Aorta (tissue), 5 donors: ENCODE measurements at regions not wholly inside any gene's neighbourhood (a gene's known extent, or its start where the extent isn't known, plus 50 kb on each side); places are given as distances from the start of the nearest gene placed in this dataset.

Experiments used
- ATAC-seq: fragments of 200-7000 bp; cut with Tn5 transposase; one replicate; pipeline ENCODE4 v1.9.1; 2022; ENCODE audit warnings: moderate library complexity; ENCODE audit not compliant: low FRiP score
- DNase-seq, 2 donors: peaks; one replicate each; pipeline ENCODE4 v3.0.0-alpha.2; 2020
- H3K27ac ChIP-seq, 2 donors: one replicate each; pipeline ENCODE4 v1.5.1; 2013; ENCODE audit warnings: low read length in 2 of 2, mild to moderate bottlenecking in 2 of 2, moderate library complexity in 2 of 2, control low read depth in 1 of 2, inconsistent platforms in 1 of 2, low read depth in 1 of 2
- H3K27me3 ChIP-seq, 2 donors: one replicate each; pipeline ENCODE4 v1.6.1; 2013; ENCODE audit warnings: control low read depth in 1 of 2, low read length in 1 of 2, mild to moderate bottlenecking in 1 of 2, moderate library complexity in 1 of 2; ENCODE audit not compliant: insufficient read depth in 2 of 2, control insufficient read depth in 1 of 2
- H3K36me3 ChIP-seq, 2 donors: one replicate each; pipeline ENCODE4 v1.6.1; 2013; ENCODE audit warnings: control low read depth in 1 of 2, low read length in 1 of 2, mild to moderate bottlenecking in 1 of 2; ENCODE audit not compliant: insufficient read depth in 2 of 2, control insufficient read depth in 1 of 2
- H3K4me1 ChIP-seq, 2 donors: one replicate each; pipeline ENCODE4 v1.6.1; 2013; ENCODE audit warnings: low read length in 2 of 2, control low read depth in 1 of 2, mild to moderate bottlenecking in 1 of 2, moderate library complexity in 1 of 2; ENCODE audit not compliant: insufficient read depth in 2 of 2, control insufficient read depth in 1 of 2
- H3K4me3 ChIP-seq, 2 donors: one replicate each; pipeline ENCODE4 v1.5.1; 2013; ENCODE audit warnings: low read length in 2 of 2, control low read depth in 1 of 2, mild to moderate bottlenecking in 1 of 2
- H3K9me3 ChIP-seq: one replicate; pipeline ENCODE4 v1.6.1; 2013; ENCODE audit warnings: mild to moderate bottlenecking, low read length; ENCODE audit not compliant: control insufficient read depth
- WGBS, 2 donors: extraction: QIAGEN DNeasy Blood & Tissue Kit; methylation state at CpG; one replicate each; pipeline ENCODE4 v1.1.7; 2013; 5-methylcytosine and 5-hydroxymethylcytosine counted together
- intact Hi-C, 2 donors: fragments of 100-400 bp; cut with DNase I; formaldehyde crosslinking; loops; one replicate each; pipeline versions ENCODE4 v1.14.2 to v1.15.0; 2022
- donor health status: healthy with polysubstance abuse.
- donor health status: Bipolar disorder and iron deficiency.
- donor health status: DM: no; HTN: no; CAD: no.
- donor health status: DM: no; HTN: no; CAD: no.
- donor health status: DM: yes; HTN: yes; CAD: no.

- no peak for DNase-seq
- 34 to 42% methylated on average over 7 of the region's 7 CpGs for WGBS, 2 donors
- Histone ChIP-seq H3K9me3 (peaks cover 4% of the 10 kb centered on the region), H3K27me3 (no peaks in the 10 kb centered on the region), H3K27ac (no peak overlapping the region), H3K4me1 (no peaks in the 10 kb centered on the region), H3K4me3 (no peak overlapping the region), H3K36me3 (no peaks in the 10 kb centered on the region)
- intact Hi-C loops = no loop called here
- ATAC-seq = no peak
Observed at GRCh38 chr20:56769921-56770600, 141.0 kb downstream of the TFAP2C start.

DNA sequence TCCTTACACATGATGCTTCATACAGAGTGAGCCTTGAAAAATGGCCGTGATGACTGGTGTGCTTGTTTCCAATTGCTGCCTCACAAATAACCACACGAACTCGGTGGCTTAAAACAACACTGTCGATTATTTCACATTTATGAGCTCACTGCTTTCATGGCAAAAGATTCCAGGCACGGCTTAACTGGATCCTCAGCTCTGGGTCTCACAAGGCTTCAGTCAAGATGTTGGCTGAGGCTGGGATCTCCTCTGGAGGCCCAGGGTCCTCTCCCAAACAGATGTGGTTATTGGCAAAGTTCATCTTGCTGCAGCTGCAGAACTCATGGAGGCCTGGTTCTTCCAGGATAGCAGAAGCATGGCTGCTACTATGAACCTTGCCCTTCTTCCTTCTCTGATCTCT lies 144.6 kb downstream of the TFAP2C start:
- DNase-seq (no peak), ATAC-seq (no peak)
- 65 to 76% methylated on average over 5 of the region's 5 CpGs for WGBS, 2 donors
- H3K36me3 ChIP-seq = no peaks in the 10 kb centered on the region
- H3K4me3 ChIP-seq = no peak overlapping the region
- H3K9me3 ChIP-seq = peaks cover 2% of the 10 kb centered on the region
- intact Hi-C loops = no loop called here
- H3K27me3 ChIP-seq = no peaks in the 10 kb centered on the region
- H3K4me1 ChIP-seq = no peaks in the 10 kb centered on the region
- H3K27ac ChIP-seq = no peak overlapping the region

DNA sequence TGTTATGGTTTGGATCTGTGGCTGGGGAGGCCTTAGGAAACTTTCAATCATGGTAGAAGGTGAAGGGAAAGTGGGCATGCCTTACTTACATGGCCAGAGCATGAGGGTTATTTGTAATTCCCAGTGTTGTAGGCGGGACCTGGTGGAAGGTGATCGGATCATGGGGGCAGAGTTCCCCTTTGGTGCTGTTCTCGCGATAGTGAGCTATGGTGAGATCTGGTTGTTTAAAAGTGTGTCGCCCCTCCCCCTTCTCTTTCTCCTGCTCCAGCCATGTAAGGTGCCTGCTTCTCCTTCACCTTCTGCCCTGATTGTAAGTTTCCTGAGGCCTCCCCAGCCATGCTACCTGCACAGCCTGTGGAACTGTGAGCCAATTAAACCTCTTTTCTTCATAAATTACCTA lies 145.8 kb downstream of the TFAP2C start:
- Histone ChIP-seq H3K36me3 (no peaks in the 10 kb centered on the region), H3K27ac (no peak overlapping the region), H3K4me1 (no peaks in the 10 kb centered on the region), H3K9me3 (peaks cover 2% of the 10 kb centered on the region), H3K4me3 (no peak overlapping the region), H3K27me3 (no peaks in the 10 kb centered on the region)
- intact Hi-C loops = no loop called here
- no peak for ATAC-seq
- DNase-seq = no peak
- WGBS, 2 donors = 78 to 87% methylated on average over 5 of the region's 5 CpGs

DNA sequence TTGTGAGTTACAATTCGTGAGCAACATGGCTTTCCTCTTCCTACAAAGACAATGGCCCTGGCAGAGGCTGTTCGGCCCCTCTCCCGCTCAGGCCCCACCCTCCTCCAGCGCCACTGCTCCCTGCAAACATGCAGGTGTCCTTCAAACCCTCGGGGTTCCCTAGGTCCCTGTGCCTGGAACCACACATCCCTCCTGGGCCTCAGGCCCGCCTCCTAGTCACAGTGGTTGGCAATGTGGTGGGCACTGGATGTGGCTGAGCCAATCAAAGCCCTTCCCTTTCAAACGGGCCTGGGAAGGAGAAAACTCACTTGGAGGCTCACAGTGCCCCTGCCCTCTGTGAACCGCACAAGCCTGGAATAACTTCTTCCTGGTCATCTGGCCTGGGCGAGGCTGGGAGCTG lies 147.2 kb downstream of the TFAP2C start:
- H3K9me3 ChIP-seq = peaks cover 2% of the 10 kb centered on the region
- no peaks in the 10 kb centered on the region for H3K36me3 ChIP-seq
- H3K4me3 ChIP-seq = no peak overlapping the region
- WGBS, 2 donors = 61 to 62% methylated on average over 9 of the region's 9 CpGs
- H3K27me3 ChIP-seq = no peaks in the 10 kb centered on the region
- DNase-seq (no peak), ATAC-seq (no peak)
- intact Hi-C loops = no loop called here
- H3K4me1 ChIP-seq = no peaks in the 10 kb centered on the region
- H3K27ac ChIP-seq = no peak overlapping the region

- Histone ChIP-seq H3K4me1 (no peaks in the 10 kb centered on the region), H3K36me3 (no peaks in the 10 kb centered on the region), H3K27me3 (no peaks in the 10 kb centered on the region), H3K4me3 (no peak overlapping the region), H3K9me3 (peaks cover under 1% of the 10 kb centered on the region), H3K27ac (no peak overlapping the region)
- ATAC-seq = no peak
- intact Hi-C loops = no loop called here
- no peak for DNase-seq
- 10% methylated on average over 8 of the region's 8 CpGs for WGBS, 2 donors
Observed at GRCh38 chr20:56778765-56779195, 149.7 kb downstream of the TFAP2C start.

GRCh38 chr20:56779452-56780143 lies 150.5 kb downstream of the TFAP2C start:
- H3K9me3 ChIP-seq = no peaks in the 10 kb centered on the region
- H3K4me3 ChIP-seq = no peak overlapping the region
- intact Hi-C loops = no loop called here
- WGBS, 2 donors = 50 to 51% methylated on average over 8 to 10 of the region's 11 CpGs
- no peak for ATAC-seq
- no peaks in the 10 kb centered on the region for H3K36me3 ChIP-seq
- no peaks in the 10 kb centered on the region for H3K27me3 ChIP-seq
- no peak for DNase-seq
- H3K4me1 ChIP-seq = no peaks in the 10 kb centered on the region
- H3K27ac ChIP-seq = no peak overlapping the region

- H3K4me1 ChIP-seq = no peaks in the 10 kb centered on the region
- H3K4me3 ChIP-seq = no peak overlapping the region
- no peaks in the 10 kb centered on the region for H3K36me3 ChIP-seq
- DNase-seq = no peak
- H3K27ac ChIP-seq = no peak overlapping the region
- 66% methylated on average over 7 of the region's 7 CpGs for WGBS, 2 donors
- intact Hi-C loops = no loop called here
- no peaks in the 10 kb centered on the region for H3K27me3 ChIP-seq
- no peaks in the 10 kb centered on the region for H3K9me3 ChIP-seq
- ATAC-seq = no peak
Observed at GRCh38 chr20:56780266-56780665, 151.2 kb downstream of the TFAP2C start.

- DNase-seq = no peak
- no peak overlapping the region for H3K4me3 ChIP-seq
- no peaks in the 10 kb centered on the region for H3K9me3 ChIP-seq
- no peaks in the 10 kb centered on the region for H3K36me3 ChIP-seq
- 25 to 26% methylated on average over 12 of the region's 12 CpGs for WGBS, 2 donors
- intact Hi-C loops = no loop called here
- ATAC-seq = no peak
- no peaks in the 10 kb centered on the region for H3K27me3 ChIP-seq
- H3K27ac ChIP-seq = no peak overlapping the region
- no peaks in the 10 kb centered on the region for H3K4me1 ChIP-seq
Observed at GRCh38 chr20:56781108-56781739, 152.1 kb downstream of the TFAP2C start.
